GM12872 (cell line): ENCODE measurements at regions not wholly inside any gene's neighbourhood (a gene's known extent, or its start where the extent isn't known, plus 50 kb on each side); places are given as distances from the start of the nearest gene placed in this dataset.

Experiments used
- TF ChIP-seq, protein P1 (sequence below): IDR thresholded peaks from 3 replicates; pipeline ENCODE4 v1.5.1; 2011; ENCODE audit warnings: low read depth, mild to moderate bottlenecking, low read length, moderate library complexity; ENCODE audit not compliant: insufficient read depth

DNA sequence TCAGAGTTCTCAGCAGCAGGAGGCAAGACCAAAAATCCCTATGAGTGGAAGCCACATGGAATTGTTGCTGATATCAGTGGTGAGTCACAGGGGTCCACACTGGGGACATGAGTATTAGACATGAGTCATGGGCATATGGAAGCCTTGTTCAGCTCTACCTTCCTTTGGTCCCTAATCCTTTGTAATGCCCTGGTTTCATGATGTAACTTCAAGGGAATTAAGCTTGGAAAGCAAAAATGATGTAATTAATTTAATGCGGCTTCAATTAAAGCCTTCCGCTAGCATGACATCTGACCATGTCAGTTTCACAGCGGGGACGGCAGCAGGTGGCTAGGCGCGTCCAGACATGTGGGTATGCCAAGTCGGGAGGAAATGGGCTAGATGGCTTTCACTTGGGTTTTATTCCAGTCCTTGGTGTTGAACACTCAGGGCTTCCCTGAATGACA is 176.1 kb upstream of the RGMA start:
- TF ChIP-seq, protein P1, sequence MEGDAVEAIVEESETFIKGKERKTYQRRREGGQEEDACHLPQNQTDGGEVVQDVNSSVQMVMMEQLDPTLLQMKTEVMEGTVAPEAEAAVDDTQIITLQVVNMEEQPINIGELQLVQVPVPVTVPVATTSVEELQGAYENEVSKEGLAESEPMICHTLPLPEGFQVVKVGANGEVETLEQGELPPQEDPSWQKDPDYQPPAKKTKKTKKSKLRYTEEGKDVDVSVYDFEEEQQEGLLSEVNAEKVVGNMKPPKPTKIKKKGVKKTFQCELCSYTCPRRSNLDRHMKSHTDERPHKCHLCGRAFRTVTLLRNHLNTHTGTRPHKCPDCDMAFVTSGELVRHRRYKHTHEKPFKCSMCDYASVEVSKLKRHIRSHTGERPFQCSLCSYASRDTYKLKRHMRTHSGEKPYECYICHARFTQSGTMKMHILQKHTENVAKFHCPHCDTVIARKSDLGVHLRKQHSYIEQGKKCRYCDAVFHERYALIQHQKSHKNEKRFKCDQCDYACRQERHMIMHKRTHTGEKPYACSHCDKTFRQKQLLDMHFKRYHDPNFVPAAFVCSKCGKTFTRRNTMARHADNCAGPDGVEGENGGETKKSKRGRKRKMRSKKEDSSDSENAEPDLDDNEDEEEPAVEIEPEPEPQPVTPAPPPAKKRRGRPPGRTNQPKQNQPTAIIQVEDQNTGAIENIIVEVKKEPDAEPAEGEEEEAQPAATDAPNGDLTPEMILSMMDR = no peak

DNA sequence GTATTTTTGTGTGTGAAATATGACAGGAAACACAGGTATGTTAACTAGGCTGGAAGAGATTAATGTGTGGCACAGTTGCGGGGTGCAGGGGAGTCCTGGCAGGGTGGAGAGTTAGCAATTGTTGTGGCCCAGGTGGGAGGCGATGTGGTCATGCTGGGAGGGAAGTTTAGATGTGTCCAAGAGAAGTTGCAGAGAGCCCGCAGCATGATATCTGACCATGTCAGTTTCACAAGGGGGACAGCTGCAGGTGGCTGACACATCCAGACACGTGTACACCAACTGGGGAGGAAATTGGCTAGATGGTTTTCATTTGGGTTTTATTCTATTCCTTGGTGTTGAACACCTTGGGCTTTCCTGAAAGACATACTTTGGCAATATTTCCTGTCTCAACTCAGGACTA is 172.8 kb upstream of the RGMA start:
- TF ChIP-seq, protein P1 = no peak

- TF ChIP-seq, protein P1 = no peak
These were observed 168.9 kb upstream of the RGMA start for GRCh38 chr15:93257920-93258319.

GRCh38 chr15:93253681-93254080 is 164.7 kb upstream of the RGMA start:
- TF ChIP-seq, protein P1 = no peak

DNA sequence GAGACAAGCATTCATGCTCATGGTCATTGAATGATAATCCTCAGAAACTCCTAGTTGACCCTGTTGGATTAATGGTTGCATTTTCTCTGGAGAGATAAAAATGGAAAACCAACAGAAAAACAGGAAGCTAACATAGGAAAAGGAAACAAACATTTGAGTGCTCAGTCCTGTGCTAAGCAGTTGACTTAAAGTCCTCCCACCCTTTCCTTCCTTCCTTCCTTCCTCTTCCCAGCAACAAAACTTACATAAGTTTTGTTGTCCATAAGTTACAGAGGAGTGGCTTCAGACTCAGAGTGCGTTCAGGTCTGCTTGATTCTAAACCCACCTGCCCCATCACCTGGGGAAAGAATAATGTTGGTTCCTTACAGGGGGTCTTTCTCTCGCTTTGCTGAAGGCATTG is 163.8 kb upstream of the RGMA start:
- TF ChIP-seq, protein P1 = no peak

- TF ChIP-seq, protein P1 = no peak
These were observed 161.9 kb upstream of the RGMA start for GRCh38 chr15:93250950-93251349.

DNA sequence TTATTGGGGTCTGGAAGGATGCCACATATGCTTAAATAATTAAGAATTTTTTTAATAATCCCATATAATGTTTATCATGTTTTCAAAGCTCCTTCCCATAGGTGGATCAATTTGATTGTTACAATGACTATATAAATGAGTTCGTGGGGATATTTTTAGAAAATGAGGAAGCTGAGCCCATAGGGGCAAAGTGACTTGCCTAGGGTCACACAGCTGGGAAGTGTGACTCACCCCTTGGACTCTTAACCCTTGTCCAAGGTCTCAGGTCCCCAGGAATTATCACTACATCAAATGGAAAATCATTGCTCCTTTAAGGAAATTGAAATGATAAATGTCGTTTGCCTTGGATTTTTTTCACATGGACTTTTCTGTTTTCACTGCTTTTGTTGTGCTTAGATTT is 161.2 kb upstream of the RGMA start:
- TF ChIP-seq, protein P1 = no peak

DNA sequence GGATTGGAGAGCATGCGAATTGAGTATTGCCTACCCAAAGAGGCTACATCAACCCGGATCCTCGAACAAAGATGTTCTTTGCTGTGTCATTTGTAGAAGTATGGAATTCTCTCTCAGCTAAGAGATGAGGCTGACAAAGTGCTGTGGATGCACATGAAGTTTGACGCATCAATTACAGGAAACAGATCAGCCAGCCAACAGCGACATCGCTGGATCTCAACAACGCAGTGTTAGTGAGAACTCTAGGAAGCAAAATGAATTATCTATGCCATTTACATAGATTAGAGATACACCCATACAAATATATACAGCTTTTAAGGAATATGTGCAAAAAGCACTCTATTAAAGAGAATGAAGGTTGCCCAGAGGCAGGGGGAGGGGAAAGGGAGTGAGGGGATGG is 160.6 kb upstream of the RGMA start:
- TF ChIP-seq, protein P1 = no peak
